RWPE2 (cell line): ENCODE measurements at regions not wholly inside any gene's neighbourhood (a gene's known extent, or its start where the extent isn't known, plus 50 kb on each side); places are given as distances from the start of the nearest gene placed in this dataset.
A peak's percentile ranks its signal among the peaks of the same experiment; 100 is the strongest.

Source experiments
- ATAC-seq: fragments of 200-7000 bp; cut with Tn5 transposase; 3 replicates; pipeline ENCODE4 v1.9.1; 2021; ENCODE audit warnings: low read depth
- DNase-seq: peaks from one replicate; pipeline ENCODE4 v3.0.0-alpha.2; 2020; ENCODE audit warnings: low spot score
- H3K27ac ChIP-seq: fragments of 450-650 bp; 2 replicates; pipeline ENCODE4 v1.5.1; 2017; ENCODE audit warnings: mild to moderate bottlenecking; ENCODE audit not compliant: poor library complexity, severe bottlenecking
- H3K27me3 ChIP-seq: fragments of 250-450 bp; sonication (Bioruptor Pico); 2 replicates; pipeline ENCODE4 v1.5.1; 2021; ENCODE audit warnings: mild to moderate bottlenecking, moderate library complexity; ENCODE audit not compliant: insufficient read depth, poor library complexity, severe bottlenecking
- H3K36me3 ChIP-seq: fragments of 250-450 bp; sonication (Bioruptor Pico); 2 replicates; pipeline ENCODE4 v1.5.1; 2020; ENCODE audit warnings: low read depth, mild to moderate bottlenecking, moderate library complexity
- H3K4me1 ChIP-seq: fragments of 250-450 bp; sonication (Bioruptor Pico); 2 replicates; pipeline ENCODE4 v1.5.1; 2021; ENCODE audit warnings: mild to moderate bottlenecking, moderate library complexity; ENCODE audit not compliant: insufficient read depth, poor library complexity, severe bottlenecking
- H3K4me3 ChIP-seq: fragments of 250-450 bp; sonication (Bioruptor Pico); 2 replicates; pipeline ENCODE4 v1.5.1; 2021; ENCODE audit warnings: mild to moderate bottlenecking, moderate library complexity; ENCODE audit not compliant: severe bottlenecking
- H3K9me3 ChIP-seq: fragments of 250-450 bp; sonication (Bioruptor Pico); 2 replicates; pipeline ENCODE4 v1.5.1; 2021; ENCODE audit warnings: mild to moderate bottlenecking, moderate library complexity; ENCODE audit not compliant: severe bottlenecking
- CTCF ChIP-seq: fragments of 450-650 bp; IDR thresholded peaks from one replicate; pipeline ENCODE4 v1.5.1; 2017; ENCODE audit warnings: mild to moderate bottlenecking, moderate library complexity; ENCODE audit not compliant: poor library complexity, severe bottlenecking

GRCh38 chr5:119726544-119726943 lies 97.2 kb downstream of the FAM170A start:
- Histone ChIP-seq H3K9me3 (peaks cover 1% of the 10 kb centered on the region), H3K36me3 (no peaks in the 10 kb centered on the region), H3K4me3 (no peak overlapping the region), H3K27ac (no peak overlapping the region), H3K27me3 (no peaks in the 10 kb centered on the region), H3K4me1 (no peaks in the 10 kb centered on the region)
- no peak for DNase-seq
- no peak for ATAC-seq
- TF ChIP-seq CTCF = no peak

- TF ChIP-seq CTCF = no peak
- no peak for DNase-seq
Measured at GRCh38 chr5:119740225-119740624, 110.9 kb downstream of the FAM170A start.

GRCh38 chr5:119741691-119742090 lies 112.3 kb downstream of the FAM170A start:
- H3K4me3 ChIP-seq = no peak overlapping the region
- TF ChIP-seq CTCF = no peak
- ATAC-seq (no peak), DNase-seq (no peak)
- no peaks in the 10 kb centered on the region for H3K27me3 ChIP-seq
- H3K9me3 ChIP-seq = no peaks in the 10 kb centered on the region
- no peaks in the 10 kb centered on the region for H3K36me3 ChIP-seq
- H3K4me1 ChIP-seq = no peaks in the 10 kb centered on the region
- no peak overlapping the region for H3K27ac ChIP-seq

More at GRCh38 chr5:119740225-119740624, 110.9 kb downstream of the FAM170A start:
- ATAC-seq = no peak
- Histone ChIP-seq H3K4me1 (no peaks in the 10 kb centered on the region), H3K27me3 (no peaks in the 10 kb centered on the region), H3K27ac (no peak overlapping the region), H3K4me3 (no peak overlapping the region), H3K9me3 (no peaks in the 10 kb centered on the region), H3K36me3 (no peaks in the 10 kb centered on the region)

- Histone ChIP-seq H3K27ac (no peak overlapping the region), H3K4me1 (no peaks in the 10 kb centered on the region), H3K36me3 (no peaks in the 10 kb centered on the region), H3K4me3 (no peak overlapping the region), H3K9me3 (no peaks in the 10 kb centered on the region), H3K27me3 (no peaks in the 10 kb centered on the region)
- ATAC-seq (no peak), DNase-seq (no peak)
- no peak for TF ChIP-seq CTCF
Measured at GRCh38 chr5:119742311-119742710, 113.0 kb downstream of the FAM170A start.

GRCh38 chr5:119743927-119744326 lies 114.6 kb downstream of the FAM170A start:
- Histone ChIP-seq H3K4me3 (no peak overlapping the region), H3K36me3 (no peaks in the 10 kb centered on the region), H3K9me3 (no peaks in the 10 kb centered on the region), H3K27me3 (no peaks in the 10 kb centered on the region), H3K27ac (no peak overlapping the region), H3K4me1 (no peaks in the 10 kb centered on the region)
- DNase-seq = no peak
- TF ChIP-seq CTCF = peak; percentile 73
- ATAC-seq = peak; percentile 77
